Epithelial cell of esophagus (primary cell): ENCODE measurements at regions not wholly inside any gene's neighbourhood (a gene's known extent, or its start where the extent isn't known, plus 50 kb on each side); places are given as distances from the start of the nearest gene placed in this dataset.
"Not testable (repeated sequence)": the region's sequence is repeated elsewhere in the genome, so short reads cannot be mapped to it uniquely, and the experiment has no call there.

ENCODE experiments used
- DNase-seq: peaks from one replicate; pipeline ENCODE4 v3.0.0; 2010; ENCODE audit warnings: low read depth
- H3K4me3 ChIP-seq: 2 replicates; pipeline ENCODE4 v1.5.1; 2011; ENCODE audit warnings: mild to moderate bottlenecking, low read length, control low read depth
- CTCF ChIP-seq: IDR thresholded peaks from 2 replicates; pipeline ENCODE4 v1.5.1; 2011; ENCODE audit warnings: low read depth, mild to moderate bottlenecking, low read length, control low read depth, inconsistent platforms; ENCODE audit not compliant: insufficient read depth; ENCODE audit errors: missing control alignments

- no peak for DNase-seq
- TF ChIP-seq CTCF, result no peak
- H3K4me3 ChIP-seq, result no peak overlapping the region
Observed at GRCh38 chr2:83823229-83823628, 635.9 kb downstream of the SUCLG1 start.

GRCh38 chr2:83817511-83817910 lies 641.6 kb downstream of the SUCLG1 start:
- peak; percentile 26 for TF ChIP-seq CTCF
- peak; percentile 27 for DNase-seq
- no peak overlapping the region for H3K4me3 ChIP-seq

GRCh38 chr2:83808878-83809277 lies 650.2 kb downstream of the SUCLG1 start:
- no peak for DNase-seq
- H3K4me3 ChIP-seq, result no peak overlapping the region
- no peak for TF ChIP-seq CTCF

- no peak overlapping the region for H3K4me3 ChIP-seq
- DNase-seq, result no peak
- TF ChIP-seq CTCF, result no peak
Observed at GRCh38 chr2:83802604-83803003, 656.5 kb downstream of the SUCLG1 start.

- H3K4me3 ChIP-seq, result no peak overlapping the region
- no peak for DNase-seq
- TF ChIP-seq CTCF, result no peak
Observed at GRCh38 chr2:83795777-83796176, 663.3 kb downstream of the SUCLG1 start.

GRCh38 chr2:83790467-83790866 lies 668.6 kb downstream of the SUCLG1 start:
- not testable (repeated sequence) for H3K4me3 ChIP-seq, DNase-seq

GRCh38 chr2:83789674-83790073 lies 669.4 kb downstream of the SUCLG1 start:
- H3K4me3 ChIP-seq, DNase-seq: not testable (repeated sequence)

GRCh38 chr2:83788938-83789566 lies 670.0 kb downstream of the SUCLG1 start:
- DNase-seq, H3K4me3 ChIP-seq: not testable (repeated sequence)

- no peak for DNase-seq
- H3K4me3 ChIP-seq, result no peak overlapping the region
- no peak for TF ChIP-seq CTCF
Observed at GRCh38 chr2:83787189-83787588, 671.9 kb downstream of the SUCLG1 start.
